ENCODE measurements at regions not wholly inside any gene's neighbourhood (a gene's known extent, or its start where the extent isn't known, plus 50 kb on each side); places are given as distances from the start of the nearest gene placed in this dataset.

- TF ChIP-seq, protein P1, sequence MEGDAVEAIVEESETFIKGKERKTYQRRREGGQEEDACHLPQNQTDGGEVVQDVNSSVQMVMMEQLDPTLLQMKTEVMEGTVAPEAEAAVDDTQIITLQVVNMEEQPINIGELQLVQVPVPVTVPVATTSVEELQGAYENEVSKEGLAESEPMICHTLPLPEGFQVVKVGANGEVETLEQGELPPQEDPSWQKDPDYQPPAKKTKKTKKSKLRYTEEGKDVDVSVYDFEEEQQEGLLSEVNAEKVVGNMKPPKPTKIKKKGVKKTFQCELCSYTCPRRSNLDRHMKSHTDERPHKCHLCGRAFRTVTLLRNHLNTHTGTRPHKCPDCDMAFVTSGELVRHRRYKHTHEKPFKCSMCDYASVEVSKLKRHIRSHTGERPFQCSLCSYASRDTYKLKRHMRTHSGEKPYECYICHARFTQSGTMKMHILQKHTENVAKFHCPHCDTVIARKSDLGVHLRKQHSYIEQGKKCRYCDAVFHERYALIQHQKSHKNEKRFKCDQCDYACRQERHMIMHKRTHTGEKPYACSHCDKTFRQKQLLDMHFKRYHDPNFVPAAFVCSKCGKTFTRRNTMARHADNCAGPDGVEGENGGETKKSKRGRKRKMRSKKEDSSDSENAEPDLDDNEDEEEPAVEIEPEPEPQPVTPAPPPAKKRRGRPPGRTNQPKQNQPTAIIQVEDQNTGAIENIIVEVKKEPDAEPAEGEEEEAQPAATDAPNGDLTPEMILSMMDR (IDR thresholded peaks at IDR 0.05) = no peak
- TF ChIP-seq POLR2A (IDR thresholded peaks at IDR 0.05) = no peak
These were observed 291.2 kb upstream of the SLC14A2 start for GRCh38 chr18:45324101-45324494.

Data from ovary (tissue), 3 donors.